H9 (cell line): ENCODE measurements at regions not wholly inside any gene's neighbourhood (a gene's known extent, or its start where the extent isn't known, plus 50 kb on each side); places are given as distances from the start of the nearest gene placed in this dataset.

Experiments used
- DNase-seq: peaks from one replicate; pipeline ENCODE4 v3.0.0-alpha.2; 2017
- H2AFZ ChIP-seq: one replicate; pipeline ENCODE4 v1.6.1; 2013; ENCODE audit warnings: mild to moderate bottlenecking, low read length, control low read depth, moderate library complexity
- H2AK5ac ChIP-seq: 2 replicates; pipeline ENCODE4 v1.6.1; 2013; ENCODE audit warnings: low read length, control low read depth, mixed read lengths; ENCODE audit not compliant: insufficient read length
- H2BK120ac ChIP-seq: one replicate; pipeline ENCODE4 v1.6.1; 2013; ENCODE audit warnings: low read depth, mild to moderate bottlenecking, low read length, control low read depth, inconsistent platforms; ENCODE audit not compliant: poor library complexity, severe bottlenecking
- H2BK12ac ChIP-seq: 2 replicates; pipeline ENCODE4 v1.6.1; 2013; ENCODE audit warnings: low read length, control low read depth, mixed read lengths, low read depth; ENCODE audit not compliant: insufficient read length
- H2BK15ac ChIP-seq: 2 replicates; pipeline ENCODE4 v1.6.1; 2013; ENCODE audit warnings: low read depth, low read length, control low read depth
- H2BK20ac ChIP-seq: one replicate; pipeline ENCODE4 v1.6.1; 2013; ENCODE audit warnings: low read depth, mild to moderate bottlenecking, low read length, control low read depth, inconsistent platforms; ENCODE audit not compliant: poor library complexity, severe bottlenecking
- H2BK5ac ChIP-seq: 2 replicates; pipeline ENCODE4 v1.6.1; 2013; ENCODE audit warnings: low read length, control low read depth, mixed read lengths; ENCODE audit not compliant: insufficient read length
- H3K14ac ChIP-seq: 2 replicates; pipeline ENCODE4 v1.6.1; 2013; ENCODE audit warnings: low read length, control low read depth; ENCODE audit not compliant: insufficient read depth
- H3K18ac ChIP-seq: 2 replicates; pipeline ENCODE4 v1.6.1; 2013; ENCODE audit warnings: low read depth, mild to moderate bottlenecking, mixed read lengths, low read length, control low read depth; ENCODE audit not compliant: insufficient read length
- H3K23ac ChIP-seq: 2 replicates; pipeline ENCODE4 v1.6.1; 2013; ENCODE audit warnings: low read length, control low read depth, mixed read lengths, low read depth; ENCODE audit not compliant: insufficient read length
- H3K23me2 ChIP-seq: 2 replicates; pipeline ENCODE4 v1.6.1; 2013; ENCODE audit warnings: low read depth, mild to moderate bottlenecking, mixed read lengths, low read length, control low read depth; ENCODE audit not compliant: insufficient read length, poor library complexity, severe bottlenecking
- H3K27ac ChIP-seq: 2 replicates; pipeline ENCODE4 v1.5.1; 2013; ENCODE audit warnings: low read length, control low read depth, mixed read lengths, low read depth; ENCODE audit not compliant: insufficient read length
- H3K27me3 ChIP-seq: 2 replicates; pipeline ENCODE4 v1.6.1; 2013; ENCODE audit warnings: low read length, control low read depth, inconsistent platforms; ENCODE audit not compliant: insufficient read depth
- H3K4ac ChIP-seq: 2 replicates; pipeline ENCODE4 v1.6.1; 2013; ENCODE audit warnings: low read depth, mild to moderate bottlenecking, control low read depth, inconsistent platforms, low read length, moderate library complexity
- H3K4me1 ChIP-seq: 2 replicates; pipeline ENCODE4 v1.6.1; 2013; ENCODE audit warnings: low read length, control low read depth, inconsistent platforms; ENCODE audit not compliant: insufficient read depth
- H3K4me2 ChIP-seq: 2 replicates; pipeline ENCODE4 v1.6.1; 2013; ENCODE audit warnings: low read length, control low read depth, mixed read lengths; ENCODE audit not compliant: insufficient read length, insufficient read depth
- H3K56ac ChIP-seq: 2 replicates; pipeline ENCODE4 v1.6.1; 2013; ENCODE audit warnings: low read depth, mild to moderate bottlenecking, mixed read lengths, low read length, control low read depth; ENCODE audit not compliant: insufficient read length
- H3K79me1 ChIP-seq: 2 replicates; pipeline ENCODE4 v1.6.1; 2013; ENCODE audit warnings: low read depth, mild to moderate bottlenecking, moderate library complexity, low read length, control low read depth, inconsistent platforms; ENCODE audit not compliant: insufficient read depth, poor library complexity, severe bottlenecking
- H3K79me2 ChIP-seq: 2 replicates; pipeline ENCODE4 v1.6.1; 2013; ENCODE audit warnings: low read length, control low read depth, inconsistent platforms; ENCODE audit not compliant: insufficient read depth
- H3K9ac ChIP-seq: 2 replicates; pipeline ENCODE4 v1.6.1; 2013; ENCODE audit warnings: low read length, control low read depth, mixed read lengths; ENCODE audit not compliant: insufficient read length; ENCODE audit errors: extremely low read depth
- H3K9me3 ChIP-seq: one replicate; pipeline ENCODE4 v1.6.1; 2013; ENCODE audit warnings: low read depth, low read length, inconsistent platforms; ENCODE audit not compliant: control insufficient read depth
- H3T11ph ChIP-seq: one replicate; pipeline ENCODE4 v1.6.1; 2013; ENCODE audit warnings: mild to moderate bottlenecking, low read length, control low read depth, inconsistent platforms
- H4K20me1 ChIP-seq: one replicate; pipeline ENCODE4 v1.6.1; 2013; ENCODE audit not compliant: control insufficient read depth, insufficient read length, insufficient read depth
- H4K5ac ChIP-seq: 2 replicates; pipeline ENCODE4 v1.6.1; 2013; ENCODE audit warnings: low read depth, mild to moderate bottlenecking, mixed read lengths, low read length, control low read depth; ENCODE audit not compliant: insufficient read length
- H4K8ac ChIP-seq: replicated peaks from 2 replicates; pipeline ENCODE4 v1.6.1; 2013; ENCODE audit warnings: low read length, control low read depth, mixed read lengths, low read depth; ENCODE audit not compliant: insufficient read length
- H4K91ac ChIP-seq: 2 replicates; pipeline ENCODE4 v1.6.1; 2013; ENCODE audit warnings: low read depth, mild to moderate bottlenecking, moderate library complexity, mixed read lengths, low read length, control low read depth; ENCODE audit not compliant: insufficient read length
- H3K27ac Mint-ChIP-seq, 3 experiments: 2 replicates in 2 of 3; 3 replicates in 1 of 3; pipeline ENCODE4 v1.8.0; 2020 to 2021; ENCODE audit warnings: mixed read lengths in 3 of 3, mild to moderate bottlenecking in 1 of 3, moderate library complexity in 1 of 3
- H3K27me3 Mint-ChIP-seq: 2 replicates; pipeline ENCODE4 v1.8.0; 2021; ENCODE audit warnings: low read depth, mild to moderate bottlenecking, moderate library complexity, mixed read lengths
- H3K36me3 Mint-ChIP-seq, 3 experiments: 2 replicates in 2 of 3; 3 replicates in 1 of 3; pipeline ENCODE4 v1.8.0; 2020 to 2021; ENCODE audit warnings: low read depth in 3 of 3, mixed read lengths in 3 of 3; ENCODE audit not compliant: insufficient read depth in 1 of 3
- H3K4me1 Mint-ChIP-seq, 2 experiments: 2 replicates each; pipeline ENCODE4 v1.8.0; 2020; ENCODE audit warnings: mixed read lengths in 2 of 2
- H3K4me3 Mint-ChIP-seq, 2 experiments: 2 replicates in 1 of 2; 3 replicates in 1 of 2; pipeline ENCODE4 v1.8.0; 2020 to 2021; ENCODE audit warnings: mild to moderate bottlenecking in 2 of 2, mixed read lengths in 2 of 2, moderate library complexity in 1 of 2
- H3K9me3 Mint-ChIP-seq, 2 experiments: 2 replicates in 1 of 2; 3 replicates in 1 of 2; pipeline ENCODE4 v1.8.0; 2020; ENCODE audit warnings: mild to moderate bottlenecking in 2 of 2, mixed read lengths in 2 of 2, moderate library complexity in 1 of 2
- WGBS: extraction: QIAGEN DNeasy Blood & Tissue Kit; methylation state at CpG from one replicate; pipeline ENCODE4 v1.1.7; 2013; ENCODE audit warnings: missing lambda C conversion rate, low lambda C conversion rate, mixed read lengths; ENCODE audit not compliant: insufficient read length; ENCODE audit errors: extremely low coverage; 5-methylcytosine and 5-hydroxymethylcytosine counted together
- TF ChIP-seq, protein P1 (sequence below): fragments of 200-600 bp; sonication (generic); conservative IDR thresholded peaks from 3 replicates; pipeline ENCODE4 v1.8.0; 2021; ENCODE audit warnings: antibody characterized with exemption, mild to moderate bottlenecking

DNA sequence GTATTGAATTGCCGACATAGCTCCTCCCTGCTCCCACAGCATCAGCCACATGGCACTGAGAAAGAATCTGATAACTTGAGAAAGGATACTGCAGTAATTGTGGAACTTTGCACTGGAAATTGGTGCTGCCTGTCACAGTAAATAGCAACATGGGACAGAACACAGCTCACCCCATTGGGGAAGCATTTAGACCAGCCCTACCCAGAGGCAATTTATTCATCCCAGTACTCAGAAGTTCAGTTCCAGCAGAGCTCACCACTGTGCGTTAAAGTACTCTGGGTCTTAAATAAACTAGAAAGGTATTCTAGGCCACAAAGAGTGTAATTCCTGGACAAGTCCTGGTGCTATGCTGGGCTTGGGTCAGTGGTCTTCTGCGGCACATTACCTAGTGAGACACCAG lies 347.1 kb downstream of the PYDC2 start:
- H3K9ac ChIP-seq: no peak overlapping the region
- H3K4ac ChIP-seq: no peak overlapping the region
- H3K4me3 Mint-ChIP-seq: no peak overlapping the region
- H2AFZ ChIP-seq: no peak overlapping the region
- no peak overlapping the region for H2BK15ac ChIP-seq
- H3K27me3 ChIP-seq: no peaks in the 10 kb centered on the region
- no peak overlapping the region for H4K5ac ChIP-seq
- H3K79me2 ChIP-seq: no peaks in the 10 kb centered on the region
- WGBS: no CpG with 5 or more reads among the region's 3 CpGs
- H3K4me1 ChIP-seq: no peaks in the 10 kb centered on the region
- 0 out of 7 replicates have a peak overlapping the region, but pooled peaks of 1 of the 3 experiments have one; percentile 24 for H3K27ac Mint-ChIP-seq
- H3K18ac ChIP-seq: no peak overlapping the region
- no peak overlapping the region for H2BK12ac ChIP-seq
- no peak overlapping the region for H3K23ac ChIP-seq
- no peaks in the 10 kb centered on the region for H3K27me3 Mint-ChIP-seq
- H3T11ph ChIP-seq: no peak overlapping the region
- TF ChIP-seq, protein P1, sequence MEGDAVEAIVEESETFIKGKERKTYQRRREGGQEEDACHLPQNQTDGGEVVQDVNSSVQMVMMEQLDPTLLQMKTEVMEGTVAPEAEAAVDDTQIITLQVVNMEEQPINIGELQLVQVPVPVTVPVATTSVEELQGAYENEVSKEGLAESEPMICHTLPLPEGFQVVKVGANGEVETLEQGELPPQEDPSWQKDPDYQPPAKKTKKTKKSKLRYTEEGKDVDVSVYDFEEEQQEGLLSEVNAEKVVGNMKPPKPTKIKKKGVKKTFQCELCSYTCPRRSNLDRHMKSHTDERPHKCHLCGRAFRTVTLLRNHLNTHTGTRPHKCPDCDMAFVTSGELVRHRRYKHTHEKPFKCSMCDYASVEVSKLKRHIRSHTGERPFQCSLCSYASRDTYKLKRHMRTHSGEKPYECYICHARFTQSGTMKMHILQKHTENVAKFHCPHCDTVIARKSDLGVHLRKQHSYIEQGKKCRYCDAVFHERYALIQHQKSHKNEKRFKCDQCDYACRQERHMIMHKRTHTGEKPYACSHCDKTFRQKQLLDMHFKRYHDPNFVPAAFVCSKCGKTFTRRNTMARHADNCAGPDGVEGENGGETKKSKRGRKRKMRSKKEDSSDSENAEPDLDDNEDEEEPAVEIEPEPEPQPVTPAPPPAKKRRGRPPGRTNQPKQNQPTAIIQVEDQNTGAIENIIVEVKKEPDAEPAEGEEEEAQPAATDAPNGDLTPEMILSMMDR: no peak
- H3K4me1 Mint-ChIP-seq: peaks cover 5 to 6% of the 10 kb centered on the region in 2 experiments; a peak in 3 of 4 replicates
- no peaks in the 10 kb centered on the region for H3K9me3 ChIP-seq
- H4K20me1 ChIP-seq: no peaks in the 10 kb centered on the region
- H3K56ac ChIP-seq: no peak overlapping the region
- H2BK5ac ChIP-seq: no peak overlapping the region
- DNase-seq: no peak
- H3K4me2 ChIP-seq: no peak overlapping the region
- H2BK120ac ChIP-seq: no peak overlapping the region
- no peaks in the 10 kb centered on the region for H3K23me2 ChIP-seq
- no peak overlapping the region for H4K91ac ChIP-seq
- H2AK5ac ChIP-seq: no peak overlapping the region
- no peaks in the 10 kb centered on the region for H3K79me1 ChIP-seq
- H3K9me3 Mint-ChIP-seq: peaks cover 0 to under 1% of the 10 kb centered on the region in 2 experiments; a peak in 4 of 5 replicates
- H2BK20ac ChIP-seq: no peak overlapping the region
- H4K8ac ChIP-seq: no peak overlapping the region
- no peak overlapping the region for H3K14ac ChIP-seq
- no peaks in the 10 kb centered on the region for H3K36me3 Mint-ChIP-seq
- no peak overlapping the region for H3K27ac ChIP-seq
